HepG2 (cell line): ENCODE measurements at regions not wholly inside any gene's neighbourhood (a gene's known extent, or its start where the extent isn't known, plus 50 kb on each side); places are given as distances from the start of the nearest gene placed in this dataset.

Source experiments
- FOXP1 ChIP-seq, 2 experiments: fragments of 450-650 bp in 1 of 2; IDR thresholded peaks; 2 replicates each; pipeline ENCODE4 v1.6.1; 2017 to 2018; ENCODE audit warnings: antibody characterized with exemption in 1 of 2
- MAFK ChIP-seq, 2 experiments: IDR thresholded peaks in 1 of 2; conservative IDR thresholded peaks in 1 of 2; 2 replicates each; pipeline ENCODE4 v1.6.1; 2011; ENCODE audit warnings: improper control_type of control experiment in 2 of 2, low read length in 2 of 2
- PRPF4 ChIP-seq: fragments of 200-400 bp; formaldehyde crosslinking; IDR thresholded peaks from 2 replicates; pipeline ENCODE4 v1.6.1; 2016; ENCODE audit warnings: low read length, low read depth; ENCODE audit not compliant: poor library complexity, severe bottlenecking
- TAF1 ChIP-seq: sonication (generic); formaldehyde crosslinking; IDR thresholded peaks from 2 replicates; pipeline ENCODE4 v1.4.0; 2020; ENCODE audit warnings: missing genetic modification reagents
- ZFP90 ChIP-seq: sonication (generic); formaldehyde crosslinking; IDR thresholded peaks from 2 replicates; pipeline ENCODE4 v1.8.0; 2022; ENCODE audit warnings: missing genetic modification reagents, mild to moderate bottlenecking, inconsistent platforms, borderline replicate concordance
- ZNF644 ChIP-seq: IDR thresholded peaks from 2 replicates; pipeline ENCODE4 v1.6.1; 2016; ENCODE audit warnings: low read depth
- TF ChIP-seq, protein P1 (sequence below): sonication (generic); formaldehyde crosslinking; IDR thresholded peaks from 2 replicates; pipeline ENCODE4 v1.4.0; 2020; ENCODE audit warnings: missing genetic modification reagents

DNA sequence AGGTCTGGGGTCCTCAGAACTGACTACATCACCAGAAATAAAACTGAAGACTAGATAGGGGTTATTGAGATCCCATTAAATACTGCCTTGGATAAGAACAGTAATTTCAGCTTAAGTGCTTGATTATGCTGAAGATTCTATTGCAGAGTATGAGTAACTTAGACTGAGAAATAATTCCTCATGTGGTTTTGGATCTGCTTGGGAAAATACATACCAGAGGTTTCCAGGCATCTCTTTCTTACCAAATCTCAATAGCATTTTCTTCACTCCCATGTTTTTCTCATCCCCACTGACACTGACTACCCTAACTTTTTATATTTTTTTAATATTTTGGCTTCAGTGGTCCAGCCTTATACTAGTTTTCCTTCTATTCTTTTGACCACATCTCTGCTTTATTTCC, 92.0 kb upstream of the TEX13D start:
- TF ChIP-seq FOXP1 (IDR thresholded peaks at IDR 0.05) (no peak), FOXP1 (CRISPR knock-in tag; IDR thresholded peaks at IDR 0.05) (no peak), MAFK (conservative IDR thresholded peaks at IDR 0.05 in 1 of 2, IDR thresholded peaks at IDR 0.05 in 1 of 2; ENCODE audit: low read length in 2 of 2) (no peak), TAF1 (no peak), ZFP90 (CRISPR knock-in tag) (no peak), ZNF644 (CRISPR knock-in tag) (no peak), PRPF4 (no peak)
- TF ChIP-seq, protein P1, sequence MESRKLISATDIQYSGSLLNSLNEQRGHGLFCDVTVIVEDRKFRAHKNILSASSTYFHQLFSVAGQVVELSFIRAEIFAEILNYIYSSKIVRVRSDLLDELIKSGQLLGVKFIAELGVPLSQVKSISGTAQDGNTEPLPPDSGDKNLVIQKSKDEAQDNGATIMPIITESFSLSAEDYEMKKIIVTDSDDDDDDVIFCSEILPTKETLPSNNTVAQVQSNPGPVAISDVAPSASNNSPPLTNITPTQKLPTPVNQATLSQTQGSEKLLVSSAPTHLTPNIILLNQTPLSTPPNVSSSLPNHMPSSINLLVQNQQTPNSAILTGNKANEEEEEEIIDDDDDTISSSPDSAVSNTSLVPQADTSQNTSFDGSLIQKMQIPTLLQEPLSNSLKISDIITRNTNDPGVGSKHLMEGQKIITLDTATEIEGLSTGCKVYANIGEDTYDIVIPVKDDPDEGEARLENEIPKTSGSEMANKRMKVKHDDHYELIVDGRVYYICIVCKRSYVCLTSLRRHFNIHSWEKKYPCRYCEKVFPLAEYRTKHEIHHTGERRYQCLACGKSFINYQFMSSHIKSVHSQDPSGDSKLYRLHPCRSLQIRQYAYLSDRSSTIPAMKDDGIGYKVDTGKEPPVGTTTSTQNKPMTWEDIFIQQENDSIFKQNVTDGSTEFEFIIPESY (CRISPR knock-in tag) = no peak
